DND-41 (cell line): ENCODE measurements at regions not wholly inside any gene's neighbourhood (a gene's known extent, or its start where the extent isn't known, plus 50 kb on each side); places are given as distances from the start of the nearest gene placed in this dataset.

Source experiments
- CTCF ChIP-seq: IDR thresholded peaks from 2 replicates; pipeline ENCODE4 v1.5.1; 2012; ENCODE audit warnings: borderline replicate concordance, low read length, moderate library complexity, mild to moderate bottlenecking; ENCODE audit not compliant: poor library complexity, severe bottlenecking; ENCODE audit errors: extremely low read depth
- EZH2 ChIP-seq: IDR thresholded peaks from 3 replicates; pipeline ENCODE4 v1.6.1; 2012; ENCODE audit warnings: borderline replicate concordance, low read depth, mild to moderate bottlenecking, moderate library complexity, low read length, inconsistent platforms; ENCODE audit not compliant: severe bottlenecking

- TF ChIP-seq CTCF (no peak), EZH2 (no peak)
Measured at GRCh38 chr15:29942548-29942947, 120.3 kb upstream of the TJP1 start.
